Neural progenitor cell (in vitro differentiated cells): ENCODE measurements at regions not wholly inside any gene's neighbourhood (a gene's known extent, or its start where the extent isn't known, plus 50 kb on each side); places are given as distances from the start of the nearest gene placed in this dataset.

Experiments used
- DNase-seq: peaks from one replicate; pipeline ENCODE4 v3.0.0-alpha.2; 2016; ENCODE audit warnings: low spot score
- H2AFZ ChIP-seq: fragments of 200-600 bp; sonication (generic); replicated peaks from 2 replicates; pipeline ENCODE4 v1.6.1; 2016; ENCODE audit warnings: antibody characterized with exemption
- H3F3A ChIP-seq: fragments of 200-600 bp; sonication (generic); 2 replicates; pipeline ENCODE4 v1.6.1; 2016; ENCODE audit warnings: antibody characterized with exemption, low read depth
- H3K27ac ChIP-seq: fragments of 200-600 bp; sonication (generic); 2 replicates; pipeline ENCODE4 v1.5.1; 2016; ENCODE audit warnings: mild to moderate bottlenecking
- H3K27me3 ChIP-seq: fragments of 200-600 bp; sonication (generic); 2 replicates; pipeline ENCODE4 v1.6.1; 2016; ENCODE audit warnings: mild to moderate bottlenecking, moderate library complexity
- H3K36me3 ChIP-seq: fragments of 200-600 bp; sonication (generic); 2 replicates; pipeline ENCODE4 v1.5.1; 2016
- H3K4me1 ChIP-seq: fragments of 200-600 bp; sonication (generic); 2 replicates; pipeline ENCODE4 v1.6.1; 2016; ENCODE audit warnings: mixed run types
- H3K4me2 ChIP-seq: fragments of 200-600 bp; sonication (generic); 2 replicates; pipeline ENCODE4 v1.6.1; 2016
- H3K4me3 ChIP-seq: fragments of 200-600 bp; sonication (generic); 2 replicates; pipeline ENCODE4 v1.5.1; 2016
- H3K79me2 ChIP-seq: fragments of 200-600 bp; sonication (generic); 2 replicates; pipeline ENCODE4 v1.6.1; 2016; ENCODE audit warnings: low read depth
- H3K9ac ChIP-seq: fragments of 200-600 bp; sonication (generic); 2 replicates; pipeline ENCODE4 v1.6.1; 2016
- H3K9me3 ChIP-seq: fragments of 200-600 bp; sonication (generic); 2 replicates; pipeline ENCODE4 v1.5.1; 2016; ENCODE audit warnings: low read depth
- H4K20me1 ChIP-seq: fragments of 200-600 bp; sonication (generic); 2 replicates; pipeline ENCODE4 v1.6.1; 2016; ENCODE audit warnings: low read depth
- H3K27ac Mint-ChIP-seq: 3 replicates; pipeline ENCODE4 v1.8.0; 2021; ENCODE audit warnings: mixed read lengths
- H3K27me3 Mint-ChIP-seq: 2 replicates; pipeline ENCODE4 v1.8.0; 2022; ENCODE audit warnings: low read depth, mild to moderate bottlenecking, inconsistent platforms, moderate library complexity, mixed read lengths; ENCODE audit not compliant: insufficient read depth
- H3K36me3 Mint-ChIP-seq: 3 replicates; pipeline ENCODE4 v1.8.0; 2021; ENCODE audit warnings: mixed read lengths
- H3K4me1 Mint-ChIP-seq: 3 replicates; pipeline ENCODE4 v1.8.0; 2021; ENCODE audit warnings: mixed read lengths
- H3K4me3 Mint-ChIP-seq: 3 replicates; pipeline ENCODE4 v1.8.0; 2021; ENCODE audit warnings: mild to moderate bottlenecking, moderate library complexity, mixed read lengths
- H3K9me3 Mint-ChIP-seq: 3 replicates; pipeline ENCODE4 v1.8.0; 2020; ENCODE audit warnings: mixed read lengths
- CTCF ChIP-seq: fragments of 200-600 bp; sonication (generic); IDR thresholded peaks from 2 replicates; pipeline ENCODE4 v1.5.1; 2017; ENCODE audit warnings: antibody characterized with exemption, mild to moderate bottlenecking
- EZH2 ChIP-seq: fragments of 200-600 bp; sonication (generic); IDR thresholded peaks from 2 replicates; pipeline ENCODE4 v1.6.1; 2017; ENCODE audit warnings: antibody characterized with exemption, mild to moderate bottlenecking, moderate library complexity
- EZH2phosphoT487 ChIP-seq: fragments of 200-600 bp; sonication (generic); IDR thresholded peaks from 2 replicates; pipeline ENCODE4 v1.6.1; 2017; ENCODE audit warnings: antibody characterized with exemption

- no peak overlapping the region for H3K27ac ChIP-seq
- peaks cover 3% of the 10 kb centered on the region for H3K79me2 ChIP-seq
- no peak overlapping the region for H3K4me2 ChIP-seq
- no peak for DNase-seq
- H3K4me1 Mint-ChIP-seq, result no peaks in the 10 kb centered on the region
- H3K4me3 ChIP-seq, result no peak overlapping the region
- H3K36me3 Mint-ChIP-seq, result peaks cover 38% of the 10 kb centered on the region
- peaks cover 31% of the 10 kb centered on the region for H3K9me3 Mint-ChIP-seq
- H3K9ac ChIP-seq, result no peak overlapping the region
- no peaks in the 10 kb centered on the region for H3F3A ChIP-seq
- H4K20me1 ChIP-seq, result no peaks in the 10 kb centered on the region
- H3K27ac Mint-ChIP-seq, result no peak overlapping the region
- H3K27me3 Mint-ChIP-seq, result no peaks in the 10 kb centered on the region
- H2AFZ ChIP-seq, result no peak overlapping the region
- H3K4me3 Mint-ChIP-seq, result no peak overlapping the region
- no peak for TF ChIP-seq CTCF
- TF ChIP-seq EZH2, result no peak
- TF ChIP-seq EZH2phosphoT487, result no peak
- H3K9me3 ChIP-seq, result peaks cover 11% of the 10 kb centered on the region
- peaks cover 14% of the 10 kb centered on the region for H3K36me3 ChIP-seq
- H3K4me1 ChIP-seq, result no peaks in the 10 kb centered on the region
- H3K27me3 ChIP-seq, result no peaks in the 10 kb centered on the region
Measured at GRCh38 chr16:72715267-72715666, 332.7 kb downstream of the ZFHX3 start.

GRCh38 chr16:72711823-72712222 is 336.1 kb downstream of the ZFHX3 start:
- Histone ChIP-seq H3K27ac (no peak overlapping the region), H3K36me3 (peaks cover 14% of the 10 kb centered on the region), H3K4me3 (no peak overlapping the region), H4K20me1 (no peaks in the 10 kb centered on the region), H3K9me3 (peaks cover 16% of the 10 kb centered on the region), H3K4me2 (no peak overlapping the region), H3K4me1 (no peaks in the 10 kb centered on the region), H3K9ac (no peak overlapping the region), H2AFZ (no peak overlapping the region), H3K79me2 (peaks cover 3% of the 10 kb centered on the region), H3F3A (no peaks in the 10 kb centered on the region), H3K27me3 (no peaks in the 10 kb centered on the region)
- Mint-ChIP-seq H3K4me1 (peaks cover 6% of the 10 kb centered on the region), H3K36me3 (peaks cover 54% of the 10 kb centered on the region), H3K9me3 (peaks cover 46% of the 10 kb centered on the region), H3K27ac (no peak overlapping the region), H3K27me3 (no peaks in the 10 kb centered on the region), H3K4me3 (no peak overlapping the region)
- TF ChIP-seq CTCF (no peak), EZH2 (no peak), EZH2phosphoT487 (no peak)
- no peak for DNase-seq

GRCh38 chr16:72705801-72706200 is 342.1 kb downstream of the ZFHX3 start:
- H3K9me3 ChIP-seq, result peaks cover 6% of the 10 kb centered on the region
- TF ChIP-seq CTCF (no peak), EZH2phosphoT487 (no peak), EZH2 (no peak)
- no peak overlapping the region for H3K9ac ChIP-seq
- Mint-ChIP-seq H3K27me3 (no peaks in the 10 kb centered on the region), H3K27ac (peak overlapping the region; percentile 88), H3K9me3 (peaks cover 23% of the 10 kb centered on the region), H3K4me3 (no peak overlapping the region), H3K36me3 (peaks cover 23% of the 10 kb centered on the region), H3K4me1 (peaks cover 36% of the 10 kb centered on the region)
- peak; percentile 7 for DNase-seq
- no peak overlapping the region for H3K27ac ChIP-seq
- no peaks in the 10 kb centered on the region for H3K27me3 ChIP-seq
- H3K4me2 ChIP-seq, result no peak overlapping the region
- no peaks in the 10 kb centered on the region for H3K36me3 ChIP-seq
- no peak overlapping the region for H3K4me3 ChIP-seq
- no peaks in the 10 kb centered on the region for H3K79me2 ChIP-seq
- no peaks in the 10 kb centered on the region for H3F3A ChIP-seq
- H2AFZ ChIP-seq, result no peak overlapping the region
- H4K20me1 ChIP-seq, result no peaks in the 10 kb centered on the region
- peaks cover 9% of the 10 kb centered on the region for H3K4me1 ChIP-seq
